22Rv1 (cell line): ENCODE measurements at regions not wholly inside any gene's neighbourhood (a gene's known extent, or its start where the extent isn't known, plus 50 kb on each side); places are given as distances from the start of the nearest gene placed in this dataset.

Experiments used
- CTCF ChIP-seq: fragments of 450-650 bp; IDR thresholded peaks from 2 replicates; pipeline ENCODE4 v1.5.1; 2017; ENCODE audit warnings: mild to moderate bottlenecking
- ZFX ChIP-seq: fragments of 450-650 bp; IDR thresholded peaks from 2 replicates; pipeline ENCODE4 v1.6.1; 2017; ENCODE audit warnings: antibody characterized with exemption, borderline replicate concordance

GRCh38 chr13:81041761-81042160 lies 700.8 kb upstream of the SPRY2 start:
- TF ChIP-seq CTCF = no peak
- no peak for TF ChIP-seq ZFX
